Prostate gland (tissue), 2 donors: ENCODE measurements at regions not wholly inside any gene's neighbourhood (a gene's known extent, or its start where the extent isn't known, plus 50 kb on each side); places are given as distances from the start of the nearest gene placed in this dataset.

Experiments used
- DNase-seq: peaks from one replicate; pipeline ENCODE4 v3.0.0-alpha.2; 2019; ENCODE audit warnings: low spot score
- H3K27ac ChIP-seq, 2 donors: fragments of 200-600 bp; sonication (generic); 2 replicates each; pipeline ENCODE4 v1.5.1; 2017 to 2019
- H3K27me3 ChIP-seq: fragments of 200-600 bp; sonication (generic); replicated peaks from 2 replicates; pipeline ENCODE4 v1.5.1; 2019; ENCODE audit not compliant: insufficient read depth
- H3K36me3 ChIP-seq, 2 donors: fragments of 200-600 bp; sonication (generic); 1 replicate in 1 of 2; 2 replicates in 1 of 2; pipeline versions ENCODE4 v1.5.1 to v1.8.1; 2017 to 2019
- H3K4me1 ChIP-seq: fragments of 200-600 bp; sonication (generic); replicated peaks from 2 replicates; pipeline ENCODE4 v1.5.1; 2019
- H3K4me3 ChIP-seq, 2 donors: fragments of 200-600 bp; sonication (generic); 2 replicates each; pipeline ENCODE4 v1.5.1; 2017 to 2019
- H3K9me3 ChIP-seq: fragments of 200-600 bp; sonication (generic); 2 replicates; pipeline ENCODE4 v1.5.1; 2017
- CTCF ChIP-seq, 4 experiments: fragments of 200-600 bp in 2 of 4; fragments of 450-650 bp in 2 of 4; sonication (generic) in 2 of 4; IDR thresholded peaks; 1 replicate in 3 of 4; 2 replicates in 1 of 4; pipeline ENCODE4 v1.5.1; 2016 to 2019; ENCODE audit warnings: antibody characterized with exemption in 4 of 4, mild to moderate bottlenecking in 2 of 4, moderate library complexity in 2 of 4
- POLR2A ChIP-seq: fragments of 450-650 bp; IDR thresholded peaks from one replicate; pipeline ENCODE4 v1.6.1; 2016; ENCODE audit warnings: antibody characterized with exemption, mild to moderate bottlenecking
- POLR2AphosphoS5 ChIP-seq: sonication (generic); formaldehyde crosslinking; IDR thresholded peaks from one replicate; pipeline ENCODE4 v1.6.1; 2017; ENCODE audit warnings: antibody characterized with exemption
- WGBS: methylation state at CpG from one replicate; pipeline ENCODE4 v1.1.5; 2018; 5-methylcytosine and 5-hydroxymethylcytosine counted together
- intact Hi-C: fragments of 100-400 bp; cut with DNase I; formaldehyde crosslinking; loops from one replicate; pipeline ENCODE4 v1.14.2; 2022

- no peaks in the 10 kb centered on the region for H3K36me3 ChIP-seq
- no peak overlapping the region for H3K4me3 ChIP-seq
- H3K27ac ChIP-seq = no peak overlapping the region
- TF ChIP-seq POLR2AphosphoS5 = no peak
- TF ChIP-seq CTCF (IDR thresholded peaks at IDR 0.05) = no peak
- no peak for TF ChIP-seq POLR2A
- H3K4me1 ChIP-seq = no peaks in the 10 kb centered on the region
- WGBS = 70% methylated on average over 3 of the region's 3 CpGs
- no peak for DNase-seq
- intact Hi-C loops = no loop called here
- H3K9me3 ChIP-seq = no peaks in the 10 kb centered on the region
- no peaks in the 10 kb centered on the region for H3K27me3 ChIP-seq
Observed at GRCh38 chr15:88376574-88377174, 90.5 kb downstream of the MRPL46 start.

GRCh38 chr15:88375234-88375927 is 91.8 kb downstream of the MRPL46 start:
- H3K9me3 ChIP-seq = no peaks in the 10 kb centered on the region
- no peak for DNase-seq
- no peak for TF ChIP-seq CTCF (IDR thresholded peaks at IDR 0.05)
- TF ChIP-seq POLR2AphosphoS5 = no peak
- H3K4me1 ChIP-seq = no peaks in the 10 kb centered on the region
- H3K36me3 ChIP-seq = no peaks in the 10 kb centered on the region
- H3K27ac ChIP-seq = no peak overlapping the region
- no peaks in the 10 kb centered on the region for H3K27me3 ChIP-seq
- no peak overlapping the region for H3K4me3 ChIP-seq
- intact Hi-C loops = no loop called here
- WGBS = 28% methylated on average over 9 of the region's 9 CpGs

- H3K4me1 ChIP-seq = no peaks in the 10 kb centered on the region
- H3K36me3 ChIP-seq = no peaks in the 10 kb centered on the region
- H3K27me3 ChIP-seq = no peaks in the 10 kb centered on the region
- H3K4me3 ChIP-seq = no peak overlapping the region
- intact Hi-C loops = no loop called here
- DNase-seq = no peak
- H3K27ac ChIP-seq = no peak overlapping the region
- no peaks in the 10 kb centered on the region for H3K9me3 ChIP-seq
- 55% methylated on average over 10 of the region's 10 CpGs for WGBS
- TF ChIP-seq POLR2AphosphoS5 (no peak), POLR2A (no peak), CTCF (IDR thresholded peaks at IDR 0.05) (no peak)
Observed at GRCh38 chr15:88365124-88365523, 102.1 kb downstream of the MRPL46 start.

- TF ChIP-seq POLR2AphosphoS5 (no peak), POLR2A (no peak), CTCF (IDR thresholded peaks at IDR 0.05) (no peak)
- Histone ChIP-seq H3K36me3 (no peaks in the 10 kb centered on the region), H3K9me3 (no peaks in the 10 kb centered on the region), H3K4me3 (no peak overlapping the region), H3K4me1 (no peaks in the 10 kb centered on the region), H3K27ac (no peak overlapping the region), H3K27me3 (no peaks in the 10 kb centered on the region)
- 57% methylated on average over 4 of the region's 4 CpGs for WGBS
- intact Hi-C loops = no loop called here
- no peak for DNase-seq
Observed at GRCh38 chr15:88348579-88349230, 92.2 kb upstream of the NTRK3 start.

- H3K27ac ChIP-seq = no peak overlapping the region
- no peak for DNase-seq
- TF ChIP-seq POLR2A (no peak), POLR2AphosphoS5 (no peak), CTCF (IDR thresholded peaks at IDR 0.05) (no peak)
- H3K36me3 ChIP-seq = no peaks in the 10 kb centered on the region
- H3K9me3 ChIP-seq = no peaks in the 10 kb centered on the region
- intact Hi-C loops = no loop called here
- no peak overlapping the region for H3K4me3 ChIP-seq
- WGBS = 46% methylated on average over 4 of the region's 4 CpGs
- H3K27me3 ChIP-seq = no peaks in the 10 kb centered on the region
- H3K4me1 ChIP-seq = no peaks in the 10 kb centered on the region
Observed at GRCh38 chr15:88345962-88346361, 89.4 kb upstream of the NTRK3 start.
